OCI-M2 (cell line): ENCODE measurements at regions not wholly inside any gene's neighbourhood (a gene's known extent, or its start where the extent isn't known, plus 50 kb on each side); places are given as distances from the start of the nearest gene placed in this dataset.

ENCODE experiments used
- DNase-seq: peaks from one replicate; lab custom pipeline; 2025; ENCODE audit not compliant: unreplicated experiment; lab: John Stamatoyannopoulos, UW

GRCh38 chr1:59051007-59051406, 245.9 kb upstream of the FGGY start:
- DNase-seq, result no peak

- DNase-seq, result no peak
Measured at GRCh38 chr1:59052166-59052590, 244.7 kb upstream of the FGGY start.

- DNase-seq, result no peak
Measured at GRCh38 chr1:59054172-59054571, 242.7 kb upstream of the FGGY start.

GRCh38 chr1:59055908-59056719, 240.8 kb upstream of the FGGY start:
- no peak for DNase-seq

- DNase-seq, result no peak
Measured at GRCh38 chr1:59057211-59057694, 239.6 kb upstream of the FGGY start.

GRCh38 chr1:59057796-59058195, 239.1 kb upstream of the FGGY start:
- no peak for DNase-seq

- DNase-seq, result no peak
Measured at GRCh38 chr1:59058665-59059439, 238.0 kb upstream of the FGGY start.

GRCh38 chr1:59061876-59062275, 235.0 kb upstream of the FGGY start:
- no peak for DNase-seq

GRCh38 chr1:59062743-59063142, 234.2 kb upstream of the FGGY start:
- DNase-seq, result no peak

GRCh38 chr1:59063501-59063900, 233.4 kb upstream of the FGGY start:
- DNase-seq, result no peak

- no peak for DNase-seq
Measured at GRCh38 chr1:59064592-59064991, 232.3 kb upstream of the FGGY start.

- no peak for DNase-seq
Measured at GRCh38 chr1:59066236-59066635, 230.7 kb upstream of the FGGY start.

GRCh38 chr1:59070610-59071009, 226.3 kb upstream of the FGGY start:
- DNase-seq, result no peak

- no peak for DNase-seq
Measured at GRCh38 chr1:59071289-59071688, 225.6 kb upstream of the FGGY start.

- no peak for DNase-seq
Measured at GRCh38 chr1:59071876-59072582, 224.9 kb upstream of the FGGY start.

- DNase-seq, result no peak
Measured at GRCh38 chr1:59072583-59072947, 224.3 kb upstream of the FGGY start.

GRCh38 chr1:59074598-59074997, 222.3 kb upstream of the FGGY start:
- no peak for DNase-seq

GRCh38 chr1:59075021-59075420, 221.9 kb upstream of the FGGY start:
- no peak for DNase-seq

GRCh38 chr1:59076612-59077011, 220.3 kb upstream of the FGGY start:
- DNase-seq, result no peak

- no peak for DNase-seq
Measured at GRCh38 chr1:59077466-59078069, 219.3 kb upstream of the FGGY start.
